DND-41 (cell line): ENCODE measurements at regions not wholly inside any gene's neighbourhood (a gene's known extent, or its start where the extent isn't known, plus 50 kb on each side); places are given as distances from the start of the nearest gene placed in this dataset.

Experiments used
- ATAC-seq: fragments of 200-7000 bp; cut with Tn5 transposase; 3 replicates; pipeline ENCODE4 v1.9.1; 2021; ENCODE audit warnings: low read depth; ENCODE audit not compliant: insufficient read depth
- DNase-seq: peaks from one replicate; pipeline ENCODE4 v3.0.0-alpha.2; 2020
- H2AFZ ChIP-seq: 2 replicates; pipeline ENCODE4 v1.6.0; 2012; ENCODE audit warnings: low read depth, low read length
- H3K27ac ChIP-seq: 2 replicates; pipeline ENCODE4 v1.5.1; 2012; ENCODE audit warnings: low read length, inconsistent platforms
- H3K27me3 ChIP-seq: fragments of 200-600 bp; sonication (generic); 2 replicates; pipeline ENCODE4 v1.6.0; 2012; ENCODE audit warnings: low read length, mild to moderate bottlenecking, inconsistent platforms; ENCODE audit not compliant: insufficient read depth, poor library complexity
- H3K36me3 ChIP-seq: 2 replicates; pipeline ENCODE4 v1.5.1; 2012; ENCODE audit warnings: low read length, inconsistent platforms; ENCODE audit not compliant: insufficient read depth
- H3K4me1 ChIP-seq: 2 replicates; pipeline ENCODE4 v1.5.1; 2012; ENCODE audit warnings: mild to moderate bottlenecking, low read length; ENCODE audit not compliant: insufficient read depth
- H3K4me2 ChIP-seq: 2 replicates; pipeline ENCODE4 v1.6.0; 2012; ENCODE audit warnings: mild to moderate bottlenecking, moderate library complexity, low read length, inconsistent platforms; ENCODE audit not compliant: insufficient read depth
- H3K4me3 ChIP-seq, 2 experiments: fragments of 200-600 bp in 1 of 2; shearing (Covaris generic) in 1 of 2; 2 replicates each; pipeline ENCODE4 v1.5.1; 2012 to 2016; ENCODE audit warnings: inconsistent platforms in 2 of 2, low read length in 2 of 2, mild to moderate bottlenecking in 2 of 2, low read depth in 1 of 2, moderate library complexity in 1 of 2
- H3K79me2 ChIP-seq: 2 replicates; pipeline ENCODE4 v1.6.0; 2012; ENCODE audit warnings: low read length, inconsistent platforms; ENCODE audit not compliant: insufficient read depth
- H3K9ac ChIP-seq: 2 replicates; pipeline ENCODE4 v1.6.0; 2012; ENCODE audit warnings: low read depth, mild to moderate bottlenecking, inconsistent platforms, low read length, moderate library complexity
- H3K9me3 ChIP-seq: 2 replicates; pipeline ENCODE4 v1.5.1; 2012; ENCODE audit warnings: low read length, moderate library complexity, mild to moderate bottlenecking, inconsistent platforms; ENCODE audit not compliant: insufficient read depth, severe bottlenecking
- H4K20me1 ChIP-seq: 2 replicates; pipeline ENCODE4 v1.6.0; 2012; ENCODE audit warnings: low read length; ENCODE audit not compliant: insufficient read depth
- EZH2 ChIP-seq: IDR thresholded peaks from 3 replicates; pipeline ENCODE4 v1.6.1; 2012; ENCODE audit warnings: borderline replicate concordance, low read depth, mild to moderate bottlenecking, moderate library complexity, low read length, inconsistent platforms; ENCODE audit not compliant: severe bottlenecking
- TF ChIP-seq, protein P1 (sequence below): IDR thresholded peaks from 2 replicates; pipeline ENCODE4 v1.5.1; 2012; ENCODE audit warnings: borderline replicate concordance, low read length, moderate library complexity, mild to moderate bottlenecking; ENCODE audit not compliant: poor library complexity, severe bottlenecking; ENCODE audit errors: extremely low read depth

DNA sequence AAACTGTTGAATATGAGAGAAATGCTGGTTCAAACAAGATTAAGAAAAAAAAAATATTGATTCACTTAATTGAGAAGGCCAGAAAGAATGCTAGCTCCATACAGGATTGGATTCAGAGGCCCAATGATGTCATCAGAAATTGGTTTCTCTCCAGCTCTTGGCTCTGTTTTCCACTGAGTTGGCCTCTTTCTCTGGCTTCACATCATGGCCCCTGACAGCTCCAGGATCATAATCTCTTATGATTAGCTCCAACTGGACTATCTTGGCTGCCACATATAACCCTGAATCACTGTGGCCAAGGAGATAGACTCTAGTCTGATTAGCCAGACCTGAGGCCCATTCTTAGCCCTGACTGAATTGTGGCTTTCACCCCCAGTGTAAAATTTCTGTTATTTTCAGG, 244.7 kb upstream of the GRAMD2B start:
- H3K79me2 ChIP-seq: no peaks in the 10 kb centered on the region
- no peaks in the 10 kb centered on the region for H4K20me1 ChIP-seq
- no peak for ATAC-seq
- no peak overlapping the region for H2AFZ ChIP-seq
- no peak for TF ChIP-seq EZH2
- TF ChIP-seq, protein P1, sequence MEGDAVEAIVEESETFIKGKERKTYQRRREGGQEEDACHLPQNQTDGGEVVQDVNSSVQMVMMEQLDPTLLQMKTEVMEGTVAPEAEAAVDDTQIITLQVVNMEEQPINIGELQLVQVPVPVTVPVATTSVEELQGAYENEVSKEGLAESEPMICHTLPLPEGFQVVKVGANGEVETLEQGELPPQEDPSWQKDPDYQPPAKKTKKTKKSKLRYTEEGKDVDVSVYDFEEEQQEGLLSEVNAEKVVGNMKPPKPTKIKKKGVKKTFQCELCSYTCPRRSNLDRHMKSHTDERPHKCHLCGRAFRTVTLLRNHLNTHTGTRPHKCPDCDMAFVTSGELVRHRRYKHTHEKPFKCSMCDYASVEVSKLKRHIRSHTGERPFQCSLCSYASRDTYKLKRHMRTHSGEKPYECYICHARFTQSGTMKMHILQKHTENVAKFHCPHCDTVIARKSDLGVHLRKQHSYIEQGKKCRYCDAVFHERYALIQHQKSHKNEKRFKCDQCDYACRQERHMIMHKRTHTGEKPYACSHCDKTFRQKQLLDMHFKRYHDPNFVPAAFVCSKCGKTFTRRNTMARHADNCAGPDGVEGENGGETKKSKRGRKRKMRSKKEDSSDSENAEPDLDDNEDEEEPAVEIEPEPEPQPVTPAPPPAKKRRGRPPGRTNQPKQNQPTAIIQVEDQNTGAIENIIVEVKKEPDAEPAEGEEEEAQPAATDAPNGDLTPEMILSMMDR: no peak
- H3K4me2 ChIP-seq: no peak overlapping the region
- no peaks in the 10 kb centered on the region for H3K27me3 ChIP-seq
- no peak for DNase-seq
- H3K9ac ChIP-seq: no peak overlapping the region
- no peak overlapping the region for H3K4me3 ChIP-seq
- H3K36me3 ChIP-seq: no peaks in the 10 kb centered on the region
- H3K9me3 ChIP-seq: no peaks in the 10 kb centered on the region
- no peaks in the 10 kb centered on the region for H3K4me1 ChIP-seq
- H3K27ac ChIP-seq: no peak overlapping the region

DNA sequence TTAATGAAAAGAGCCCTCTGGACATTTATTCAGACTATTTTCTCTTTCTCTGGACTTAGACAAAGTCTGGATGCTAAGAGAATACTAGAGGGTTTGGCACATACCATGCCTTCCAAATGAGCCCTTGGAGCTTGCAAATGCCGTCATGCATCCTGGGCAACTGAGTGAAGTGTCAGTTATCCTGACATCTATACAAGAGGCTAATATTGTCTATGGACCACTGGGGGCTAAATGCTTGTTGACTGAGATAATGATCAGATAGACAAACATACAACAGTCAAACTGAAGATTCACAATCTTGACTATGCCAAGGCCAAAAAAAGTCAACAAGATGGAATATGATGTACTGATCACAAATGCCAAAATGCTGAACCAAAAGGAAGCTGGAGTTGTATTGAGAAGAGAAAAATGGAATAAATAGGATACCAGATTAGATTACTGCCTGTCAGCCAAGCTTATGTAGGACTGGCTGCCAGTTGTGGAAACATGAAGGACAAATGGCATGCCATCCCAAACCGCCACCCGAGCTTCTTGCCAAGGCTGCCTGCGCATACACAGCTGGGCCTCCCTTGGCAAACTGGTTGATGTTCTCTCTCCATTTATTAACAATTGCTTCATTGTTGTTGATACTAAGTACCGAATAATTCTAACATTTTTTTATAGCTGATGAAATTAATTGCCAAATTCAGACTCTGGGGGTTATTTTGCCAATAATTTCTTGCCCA, 240.1 kb upstream of the GRAMD2B start:
- Histone ChIP-seq H3K36me3 (no peaks in the 10 kb centered on the region), H3K4me2 (no peak overlapping the region), H3K4me3 (no peak overlapping the region), H2AFZ (no peak overlapping the region), H3K27ac (no peak overlapping the region), H3K9ac (no peak overlapping the region), H3K4me1 (no peaks in the 10 kb centered on the region), H3K79me2 (no peaks in the 10 kb centered on the region), H3K27me3 (no peaks in the 10 kb centered on the region), H3K9me3 (no peaks in the 10 kb centered on the region), H4K20me1 (no peaks in the 10 kb centered on the region)
- ATAC-seq: no peak
- no peak for DNase-seq
- TF ChIP-seq, protein P1: no peak
- no peak for TF ChIP-seq EZH2

DNA sequence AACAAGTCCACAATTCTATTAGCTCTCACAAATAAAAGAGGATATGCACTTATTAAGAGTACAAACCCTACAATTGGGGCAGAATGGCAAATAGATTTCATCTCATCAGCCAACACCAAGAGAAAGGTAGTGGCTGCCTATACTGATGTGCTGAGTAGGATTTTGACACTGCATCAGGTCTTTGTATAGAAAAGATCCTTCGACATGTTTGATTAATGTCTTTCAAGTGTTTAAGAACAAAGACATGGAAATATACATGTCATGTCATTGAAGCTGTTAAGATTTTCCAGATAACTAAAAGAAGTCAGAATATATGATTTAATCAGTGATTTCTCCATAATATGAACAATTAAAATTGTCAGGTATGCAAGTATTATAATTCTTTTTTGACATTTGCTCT, 238.7 kb upstream of the GRAMD2B start:
- Histone ChIP-seq H3K79me2 (no peaks in the 10 kb centered on the region), H3K27me3 (no peaks in the 10 kb centered on the region), H3K4me3 (no peak overlapping the region), H3K9me3 (no peaks in the 10 kb centered on the region), H4K20me1 (no peaks in the 10 kb centered on the region), H3K4me2 (no peak overlapping the region), H2AFZ (no peak overlapping the region), H3K4me1 (no peaks in the 10 kb centered on the region), H3K9ac (no peak overlapping the region), H3K27ac (no peak overlapping the region), H3K36me3 (no peaks in the 10 kb centered on the region)
- DNase-seq: no peak
- TF ChIP-seq, protein P1: no peak
- no peak for TF ChIP-seq EZH2
- ATAC-seq: no peak
